WTC11 (cell line): ENCODE measurements at regions not wholly inside any gene's neighbourhood (a gene's known extent, or its start where the extent isn't known, plus 50 kb on each side); places are given as distances from the start of the nearest gene placed in this dataset.

Experiments
- CREB1 ChIP-seq: sonication (generic); formaldehyde crosslinking; IDR thresholded peaks from 2 replicates; pipeline ENCODE4 v1.8.0; 2023; ENCODE audit warnings: mild to moderate bottlenecking, missing genetic modification reagents
- RELA ChIP-seq: sonication (generic); formaldehyde crosslinking; IDR thresholded peaks from 2 replicates; pipeline ENCODE4 v1.8.1; 2022; ENCODE audit warnings: missing genetic modification reagents, mild to moderate bottlenecking, borderline replicate concordance
- TF ChIP-seq, protein P1 (sequence below): sonication (generic); formaldehyde crosslinking; IDR thresholded peaks from 2 replicates; pipeline ENCODE4 v1.8.1; 2022; ENCODE audit warnings: missing genetic modification reagents, borderline replicate concordance

DNA sequence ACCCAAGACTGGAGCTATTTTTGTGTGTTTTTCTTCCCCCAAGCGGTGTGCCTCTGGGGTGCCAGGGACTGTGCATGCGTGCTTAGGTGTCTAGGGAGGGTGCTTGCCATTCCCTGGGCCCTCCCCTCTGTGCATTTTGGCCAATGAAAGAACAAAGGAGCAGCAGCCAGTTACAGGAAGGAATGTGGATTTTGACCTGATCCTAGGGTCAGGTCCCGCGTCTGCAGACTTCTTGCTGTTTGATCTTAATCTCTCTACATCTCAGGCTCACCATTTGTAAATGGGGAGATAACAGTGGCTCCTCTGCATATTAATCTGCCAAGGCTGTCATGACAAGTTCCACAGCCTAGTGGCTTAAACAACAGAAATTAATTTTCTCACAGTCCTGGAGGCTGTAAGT lies 699.1 kb downstream of the QKI start:
- TF ChIP-seq RELA (no peak), CREB1 (no peak)
- TF ChIP-seq, protein P1, sequence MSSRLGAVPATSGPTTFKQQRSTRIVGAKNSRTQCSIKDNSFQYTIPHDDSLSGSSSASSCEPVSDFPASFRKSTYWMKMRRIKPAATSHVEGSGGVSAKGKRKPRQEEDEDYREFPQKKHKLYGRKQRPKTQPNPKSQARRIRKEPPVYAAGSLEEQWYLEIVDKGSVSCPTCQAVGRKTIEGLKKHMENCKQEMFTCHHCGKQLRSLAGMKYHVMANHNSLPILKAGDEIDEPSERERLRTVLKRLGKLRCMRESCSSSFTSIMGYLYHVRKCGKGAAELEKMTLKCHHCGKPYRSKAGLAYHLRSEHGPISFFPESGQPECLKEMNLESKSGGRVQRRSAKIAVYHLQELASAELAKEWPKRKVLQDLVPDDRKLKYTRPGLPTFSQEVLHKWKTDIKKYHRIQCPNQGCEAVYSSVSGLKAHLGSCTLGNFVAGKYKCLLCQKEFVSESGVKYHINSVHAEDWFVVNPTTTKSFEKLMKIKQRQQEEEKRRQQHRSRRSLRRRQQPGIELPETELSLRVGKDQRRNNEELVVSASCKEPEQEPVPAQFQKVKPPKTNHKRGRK (CRISPR knock-in tag) = no peak
